Activated T-cell treated with anti-CD3 and anti-CD28 coated beads, Interleukin-2, amount 50 U/mL, for 48 hours (primary cell): ENCODE measurements at regions not wholly inside any gene's neighbourhood (a gene's known extent, or its start where the extent isn't known, plus 50 kb on each side); places are given as distances from the start of the nearest gene placed in this dataset.

Experiments used
- DNase-seq, 2 experiments: peaks; one replicate each; pipeline ENCODE4 v3.0.0-alpha.2; 2020

GRCh38 chr4:180641495-180641894 is 1601.7 kb upstream of the TENM3 start:
- no peak for DNase-seq

- DNase-seq = no peak
These were observed 1600.5 kb upstream of the TENM3 start for GRCh38 chr4:180642732-180643131.

GRCh38 chr4:180650273-180650672 is 1592.9 kb upstream of the TENM3 start:
- no peak for DNase-seq

GRCh38 chr4:180652533-180652932 is 1590.7 kb upstream of the TENM3 start:
- DNase-seq = no peak

GRCh38 chr4:180655886-180656285 is 1587.3 kb upstream of the TENM3 start:
- no peak for DNase-seq

GRCh38 chr4:180657881-180658280 is 1585.3 kb upstream of the TENM3 start:
- no peak for DNase-seq

GRCh38 chr4:180664766-180665368 is 1578.3 kb upstream of the TENM3 start:
- DNase-seq = peak; percentile 36 to 46

- no peak for DNase-seq
These were observed 1577.7 kb upstream of the TENM3 start for GRCh38 chr4:180665481-180665880.

- DNase-seq = peak; percentile 17 to 18
These were observed 1577.0 kb upstream of the TENM3 start for GRCh38 chr4:180665994-180666824.

- no peak for DNase-seq
These were observed 1574.5 kb upstream of the TENM3 start for GRCh38 chr4:180668732-180669131.

- DNase-seq = no peak
These were observed 1573.5 kb upstream of the TENM3 start for GRCh38 chr4:180669680-180670079.

- no peak for DNase-seq
These were observed 1568.4 kb upstream of the TENM3 start for GRCh38 chr4:180674619-180675358.

- no peak for DNase-seq
These were observed 1567.9 kb upstream of the TENM3 start for GRCh38 chr4:180675359-180675650.

- DNase-seq = no peak
These were observed 1562.9 kb upstream of the TENM3 start for GRCh38 chr4:180680305-180680704.

- no peak for DNase-seq
These were observed 1560.4 kb upstream of the TENM3 start for GRCh38 chr4:180682776-180683175.

GRCh38 chr4:180683186-180683585 is 1560.0 kb upstream of the TENM3 start:
- DNase-seq = no peak

- DNase-seq = no peak
These were observed 1554.7 kb upstream of the TENM3 start for GRCh38 chr4:180688480-180688879.

- DNase-seq = no peak
These were observed 1548.3 kb upstream of the TENM3 start for GRCh38 chr4:180694875-180695274.

GRCh38 chr4:180695851-180696250 is 1547.4 kb upstream of the TENM3 start:
- no peak for DNase-seq

GRCh38 chr4:180696460-180697092 is 1546.6 kb upstream of the TENM3 start:
- DNase-seq = no peak

GRCh38 chr4:180698550-180699195 is 1544.5 kb upstream of the TENM3 start:
- no peak for DNase-seq

- no peak for DNase-seq
These were observed 1536.4 kb upstream of the TENM3 start for GRCh38 chr4:180706766-180707165.
